HPDE6-E6E7 (cell line): ENCODE measurements at regions not wholly inside any gene's neighbourhood (a gene's known extent, or its start where the extent isn't known, plus 50 kb on each side); places are given as distances from the start of the nearest gene placed in this dataset.

Source experiments
- DNase-seq: peaks from one replicate; pipeline ENCODE4 v3.0.0; 2011; ENCODE audit warnings: missing footprints; ENCODE audit errors: extremely low spot score

GRCh38 chr2:4483050-4483449, 779.7 kb downstream of the DCDC2C start:
- no peak for DNase-seq

GRCh38 chr2:4486971-4487370, 783.6 kb downstream of the DCDC2C start:
- no peak for DNase-seq

- no peak for DNase-seq
Observed at GRCh38 chr2:4499316-4500030, 796.1 kb downstream of the DCDC2C start.

GRCh38 chr2:4501525-4501924, 798.1 kb downstream of the DCDC2C start:
- DNase-seq, result no peak

GRCh38 chr2:4502230-4502843, 799.0 kb downstream of the DCDC2C start:
- no peak for DNase-seq

GRCh38 chr2:4507661-4508060, 804.3 kb downstream of the DCDC2C start:
- DNase-seq, result no peak

- no peak for DNase-seq
Observed at GRCh38 chr2:4515871-4516761, 812.7 kb downstream of the DCDC2C start.

GRCh38 chr2:4518596-4518995, 815.2 kb downstream of the DCDC2C start:
- DNase-seq, result no peak

- DNase-seq, result no peak
Observed at GRCh38 chr2:4522498-4523421, 819.4 kb downstream of the DCDC2C start.

GRCh38 chr2:4527416-4527815, 824.0 kb downstream of the DCDC2C start:
- DNase-seq, result no peak

- DNase-seq, result no peak
Observed at GRCh38 chr2:4528246-4528645, 824.9 kb downstream of the DCDC2C start.

- no peak for DNase-seq
Observed at GRCh38 chr2:4528773-4529172, 825.4 kb downstream of the DCDC2C start.

- no peak for DNase-seq
Observed at GRCh38 chr2:4529738-4530137, 826.4 kb downstream of the DCDC2C start.

GRCh38 chr2:4530231-4530630, 826.9 kb downstream of the DCDC2C start:
- DNase-seq, result no peak

- DNase-seq, result no peak
Observed at GRCh38 chr2:4533806-4534205, 830.4 kb downstream of the DCDC2C start.

- DNase-seq, result no peak
Observed at GRCh38 chr2:4539121-4539520, 835.7 kb downstream of the DCDC2C start.

GRCh38 chr2:4549666-4550210, 846.4 kb downstream of the DCDC2C start:
- no peak for DNase-seq

- DNase-seq, result no peak
Observed at GRCh38 chr2:4551691-4552474, 848.5 kb downstream of the DCDC2C start.

GRCh38 chr2:4553241-4553640, 849.9 kb downstream of the DCDC2C start:
- no peak for DNase-seq

- no peak for DNase-seq
Observed at GRCh38 chr2:4556135-4556896, 852.9 kb downstream of the DCDC2C start.
